Stimulated activated CD8-positive, alpha-beta memory T cell treated with anti-CD3 and anti-CD28 coated beads, Interleukin-7, amount 100 ng/mL, for 48 hours (primary cell): ENCODE measurements at regions not wholly inside any gene's neighbourhood (a gene's known extent, or its start where the extent isn't known, plus 50 kb on each side); places are given as distances from the start of the nearest gene placed in this dataset.
"Not testable (repeated sequence)": the region's sequence is repeated elsewhere in the genome, so short reads cannot be mapped to it uniquely, and the experiment has no call there.

Source experiments
- DNase-seq, 2 donors: peaks; one replicate each; pipeline ENCODE4 v3.0.0-alpha.2; 2020; ENCODE audit warnings: low read depth in 1 of 2; ENCODE audit errors: extremely low read depth in 1 of 2

- no peak for DNase-seq
Observed at GRCh38 chr14:65959563-65960024, 526.6 kb upstream of the CCDC196 start.

- DNase-seq, result peak; percentile 52 to 76
Observed at GRCh38 chr14:65961004-65961403, 525.2 kb upstream of the CCDC196 start.

GRCh38 chr14:65962952-65963351 lies 523.2 kb upstream of the CCDC196 start:
- no peak for DNase-seq

- no peak for DNase-seq
Observed at GRCh38 chr14:65964366-65964765, 521.8 kb upstream of the CCDC196 start.

- no peak for DNase-seq
Observed at GRCh38 chr14:65966188-65966587, 520.0 kb upstream of the CCDC196 start.

GRCh38 chr14:65972346-65972870 lies 513.8 kb upstream of the CCDC196 start:
- no peak for DNase-seq

- DNase-seq, result no peak
Observed at GRCh38 chr14:65972891-65973290, 513.3 kb upstream of the CCDC196 start.

GRCh38 chr14:65975865-65976264 lies 510.3 kb upstream of the CCDC196 start:
- DNase-seq, result no peak

GRCh38 chr14:65976761-65977404 lies 509.3 kb upstream of the CCDC196 start:
- no peak for DNase-seq

GRCh38 chr14:65981192-65981843 lies 504.9 kb upstream of the CCDC196 start:
- no peak for DNase-seq

GRCh38 chr14:65986041-65986440 lies 500.1 kb upstream of the CCDC196 start:
- no peak for DNase-seq

GRCh38 chr14:65989981-65990380 lies 496.2 kb upstream of the CCDC196 start:
- no peak for DNase-seq

- DNase-seq, result no peak
Observed at GRCh38 chr14:65991104-65991503, 495.1 kb upstream of the CCDC196 start.

GRCh38 chr14:65991935-65992334 lies 494.2 kb upstream of the CCDC196 start:
- DNase-seq, result not testable (repeated sequence)

GRCh38 chr14:65993103-65993502 lies 493.1 kb upstream of the CCDC196 start:
- no peak for DNase-seq

GRCh38 chr14:65993996-65994395 lies 492.2 kb upstream of the CCDC196 start:
- no peak for DNase-seq

GRCh38 chr14:65997347-65997746 lies 488.8 kb upstream of the CCDC196 start:
- DNase-seq, result no peak

GRCh38 chr14:65999865-66000264 lies 486.3 kb upstream of the CCDC196 start:
- no peak for DNase-seq

- DNase-seq, result no peak
Observed at GRCh38 chr14:66000766-66001165, 485.4 kb upstream of the CCDC196 start.

- DNase-seq, result no peak
Observed at GRCh38 chr14:66001356-66001755, 484.8 kb upstream of the CCDC196 start.

GRCh38 chr14:66003082-66003730 lies 483.0 kb upstream of the CCDC196 start:
- DNase-seq, result no peak

- DNase-seq, result no peak
Observed at GRCh38 chr14:66005900-66006434, 480.2 kb upstream of the CCDC196 start.
